CD14-positive monocyte (primary cell): ENCODE measurements at regions not wholly inside any gene's neighbourhood (a gene's known extent, or its start where the extent isn't known, plus 50 kb on each side); places are given as distances from the start of the nearest gene placed in this dataset.

Experiments
- DNase-seq, 3 donors: peaks; one replicate each; pipeline ENCODE4 v3.0.0-alpha.2; 2011 to 2022
- H2AFZ ChIP-seq: 2 replicates; pipeline ENCODE4 v1.6.0; 2012; ENCODE audit warnings: mild to moderate bottlenecking, low read depth, low read length, inconsistent platforms; ENCODE audit not compliant: insufficient read depth, poor library complexity, severe bottlenecking
- H3K27ac ChIP-seq, 2 donors: 1 replicate in 1 of 2; 2 replicates in 1 of 2; pipeline ENCODE4 v1.5.1; 2012 to 2013; ENCODE audit warnings: low read length in 2 of 2, control low read depth in 1 of 2, inconsistent platforms in 1 of 2, low read depth in 1 of 2, mild to moderate bottlenecking in 1 of 2
- H3K27me3 ChIP-seq, 2 donors: one replicate each; pipeline versions ENCODE4 v1.6.0 to v1.6.1; 2011 to 2013; ENCODE audit warnings: low read length in 2 of 2; ENCODE audit not compliant: control insufficient read depth in 2 of 2, insufficient read depth in 2 of 2
- H3K36me3 ChIP-seq, 2 donors: replicated peaks in 1 of 2; 1 replicate in 1 of 2; 2 replicates in 1 of 2; pipeline versions ENCODE4 v1.5.1 to v1.6.1; 2012 to 2013; ENCODE audit warnings: low read length in 2 of 2, control low read depth in 1 of 2, inconsistent platforms in 1 of 2, mild to moderate bottlenecking in 1 of 2; ENCODE audit not compliant: insufficient read depth in 2 of 2, control insufficient read depth in 1 of 2
- H3K4me1 ChIP-seq, 2 donors: 1 replicate in 1 of 2; 2 replicates in 1 of 2; pipeline versions ENCODE4 v1.5.1 to v1.6.1; 2012 to 2013; ENCODE audit warnings: low read length in 2 of 2, control low read depth in 1 of 2, inconsistent platforms in 1 of 2, mild to moderate bottlenecking in 1 of 2, moderate library complexity in 1 of 2; ENCODE audit not compliant: insufficient read depth in 2 of 2, control insufficient read depth in 1 of 2
- H3K4me2 ChIP-seq: replicated peaks from 2 replicates; pipeline ENCODE3; 2012; ENCODE audit warnings: low read length, moderate library complexity, mild to moderate bottlenecking; ENCODE audit not compliant: poor library complexity, severe bottlenecking; ENCODE audit errors: extremely low read depth
- H3K4me3 ChIP-seq, 3 experiments: fragments of 200-600 bp in 1 of 3; sonication (generic) in 1 of 3; replicated peaks in 1 of 3; 1 replicate in 2 of 3; 2 replicates in 1 of 3; pipeline ENCODE4 v1.5.1; 2011 to 2013; ENCODE audit warnings: low read length in 3 of 3, mild to moderate bottlenecking in 3 of 3, control low read depth in 2 of 3, low read depth in 2 of 3, inconsistent platforms in 1 of 3, moderate library complexity in 1 of 3
- H3K79me2 ChIP-seq: 2 replicates; pipeline ENCODE4 v1.6.0; 2012; ENCODE audit warnings: mild to moderate bottlenecking, control low read depth, inconsistent platforms, low read length, moderate library complexity; ENCODE audit not compliant: insufficient read depth
- H3K9ac ChIP-seq: 2 replicates; pipeline ENCODE4 v1.6.0; 2017; ENCODE audit warnings: low read length, mild to moderate bottlenecking; ENCODE audit not compliant: insufficient read depth, poor library complexity, severe bottlenecking
- H3K9me3 ChIP-seq, 2 donors: replicated peaks in 1 of 2; 1 replicate in 1 of 2; 2 replicates in 1 of 2; pipeline versions ENCODE4 v1.5.1 to v1.6.1; 2012 to 2013; ENCODE audit warnings: low read length in 2 of 2, control low read depth in 1 of 2; ENCODE audit not compliant: control insufficient read depth in 1 of 2, insufficient read depth in 1 of 2
- H4K20me1 ChIP-seq: 2 replicates; pipeline ENCODE4 v1.6.0; 2012; ENCODE audit warnings: mild to moderate bottlenecking, low read length, control low read depth, moderate library complexity; ENCODE audit not compliant: insufficient read depth
- H3K27ac Mint-ChIP-seq, 7 donors: one replicate each; pipeline ENCODE4 v1.8.0; 2020; ENCODE audit warnings: mild to moderate bottlenecking in 7 of 7, mixed read lengths in 7 of 7, moderate library complexity in 6 of 7, inconsistent platforms in 2 of 7
- H3K27me3 Mint-ChIP-seq, 3 donors: one replicate each; pipeline ENCODE4 v1.8.0; 2021 to 2022; ENCODE audit warnings: low read depth in 3 of 3, mild to moderate bottlenecking in 3 of 3, mixed read lengths in 3 of 3, moderate library complexity in 3 of 3, inconsistent platforms in 1 of 3
- H3K36me3 Mint-ChIP-seq, 2 donors: one replicate each; pipeline ENCODE4 v1.8.0; 2020; ENCODE audit warnings: mixed read lengths in 2 of 2, inconsistent platforms in 1 of 2, mild to moderate bottlenecking in 1 of 2
- H3K4me1 Mint-ChIP-seq: one replicate; pipeline ENCODE4 v1.8.0; 2020; ENCODE audit warnings: mild to moderate bottlenecking, mixed read lengths
- H3K4me3 Mint-ChIP-seq, 2 donors: one replicate each; pipeline ENCODE4 v1.8.0; 2020; ENCODE audit warnings: mild to moderate bottlenecking in 2 of 2, mixed read lengths in 2 of 2, moderate library complexity in 1 of 2
- H3K9me3 Mint-ChIP-seq, 7 donors: one replicate each; pipeline ENCODE4 v1.8.0; 2020 to 2022; ENCODE audit warnings: mixed read lengths in 7 of 7, mild to moderate bottlenecking in 6 of 7, moderate library complexity in 6 of 7, inconsistent platforms in 2 of 7
- WGBS: methylation state at CpG from one replicate; pipeline ENCODE4 v1.1.5; 2013; ENCODE audit warnings: missing lambda C conversion rate; ENCODE audit not compliant: insufficient coverage; 5-methylcytosine and 5-hydroxymethylcytosine counted together
- intact Hi-C, 2 donors: fragments of 100-400 bp; cut with micrococcal nuclease; formaldehyde crosslinking; loops; one replicate each; pipeline versions ENCODE4 v1.15.0 to v1.15.1; 2023
- TF ChIP-seq, protein P1 (sequence below): fragments of 200-600 bp; IDR thresholded peaks from one replicate; pipeline ENCODE4 v1.8.0; 2022; ENCODE audit warnings: antibody characterized with exemption, mild to moderate bottlenecking

GRCh38 chr15:100762913-100763834, 116.5 kb upstream of the ALDH1A3 start:
- H3K9me3 Mint-ChIP-seq = peaks cover 0 to 4% (median 0%) of the 10 kb centered on the region in 7 donors

More at GRCh38 chr15:100762913-100763834, 116.5 kb upstream of the ALDH1A3 start:
- H3K27ac ChIP-seq = no peak overlapping the region
- no peaks in the 10 kb centered on the region for H3K79me2 ChIP-seq
- DNase-seq = no peak
- no peak overlapping the region for H3K4me3 ChIP-seq
- WGBS = 72% methylated on average over 7 of the region's 10 CpGs
- Mint-ChIP-seq H3K4me3 (no peak overlapping the region), H3K27me3 (peaks cover 34 to 44% (median 37%) of the 10 kb centered on the region in 3 donors), H3K27ac (no peak overlapping the region), H3K36me3 (no peaks in the 10 kb centered on the region), H3K4me1 (no peaks in the 10 kb centered on the region)
- TF ChIP-seq, protein P1, sequence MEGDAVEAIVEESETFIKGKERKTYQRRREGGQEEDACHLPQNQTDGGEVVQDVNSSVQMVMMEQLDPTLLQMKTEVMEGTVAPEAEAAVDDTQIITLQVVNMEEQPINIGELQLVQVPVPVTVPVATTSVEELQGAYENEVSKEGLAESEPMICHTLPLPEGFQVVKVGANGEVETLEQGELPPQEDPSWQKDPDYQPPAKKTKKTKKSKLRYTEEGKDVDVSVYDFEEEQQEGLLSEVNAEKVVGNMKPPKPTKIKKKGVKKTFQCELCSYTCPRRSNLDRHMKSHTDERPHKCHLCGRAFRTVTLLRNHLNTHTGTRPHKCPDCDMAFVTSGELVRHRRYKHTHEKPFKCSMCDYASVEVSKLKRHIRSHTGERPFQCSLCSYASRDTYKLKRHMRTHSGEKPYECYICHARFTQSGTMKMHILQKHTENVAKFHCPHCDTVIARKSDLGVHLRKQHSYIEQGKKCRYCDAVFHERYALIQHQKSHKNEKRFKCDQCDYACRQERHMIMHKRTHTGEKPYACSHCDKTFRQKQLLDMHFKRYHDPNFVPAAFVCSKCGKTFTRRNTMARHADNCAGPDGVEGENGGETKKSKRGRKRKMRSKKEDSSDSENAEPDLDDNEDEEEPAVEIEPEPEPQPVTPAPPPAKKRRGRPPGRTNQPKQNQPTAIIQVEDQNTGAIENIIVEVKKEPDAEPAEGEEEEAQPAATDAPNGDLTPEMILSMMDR = no peak
- peaks cover 5 to 20% of the 10 kb centered on the region in 2 donors for H3K27me3 ChIP-seq
- H2AFZ ChIP-seq = no peak overlapping the region
- H3K4me2 ChIP-seq = no peak overlapping the region
- no peaks in the 10 kb centered on the region for H3K9me3 ChIP-seq
- H3K9ac ChIP-seq = no peak overlapping the region
- H3K36me3 ChIP-seq = no peaks in the 10 kb centered on the region
- H3K4me1 ChIP-seq = no peaks in the 10 kb centered on the region
- no peaks in the 10 kb centered on the region for H4K20me1 ChIP-seq
- intact Hi-C loops = no loop called here
